ENCODE measurements at regions not wholly inside any gene's neighbourhood (a gene's known extent, or its start where the extent isn't known, plus 50 kb on each side); places are given as distances from the start of the nearest gene placed in this dataset.

DNA sequence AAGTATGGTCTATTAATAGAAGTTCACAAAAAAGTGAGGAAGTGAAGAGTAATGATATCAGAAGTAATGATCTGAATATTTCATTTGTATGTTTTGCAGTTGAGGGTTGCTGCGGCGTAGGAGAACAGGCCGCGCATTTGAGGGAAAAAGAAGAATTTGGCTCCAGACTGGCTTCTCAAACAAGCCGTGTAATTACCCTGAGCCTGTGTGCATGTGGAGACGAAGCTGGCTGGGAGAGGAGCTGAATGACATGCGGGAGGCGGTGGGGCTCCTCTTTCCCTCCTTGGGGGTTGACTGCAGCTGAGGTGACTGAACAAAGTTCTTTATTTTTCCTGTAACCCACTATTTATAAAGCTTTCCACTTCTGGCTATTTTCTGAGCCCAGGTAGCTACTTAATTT lies 115.5 kb upstream of the AFDN start:
- no peak for DNase-seq

- DNase-seq, result no peak
Observed at GRCh38 chr6:167711768-167712730, 114.7 kb upstream of the AFDN start.

DNA sequence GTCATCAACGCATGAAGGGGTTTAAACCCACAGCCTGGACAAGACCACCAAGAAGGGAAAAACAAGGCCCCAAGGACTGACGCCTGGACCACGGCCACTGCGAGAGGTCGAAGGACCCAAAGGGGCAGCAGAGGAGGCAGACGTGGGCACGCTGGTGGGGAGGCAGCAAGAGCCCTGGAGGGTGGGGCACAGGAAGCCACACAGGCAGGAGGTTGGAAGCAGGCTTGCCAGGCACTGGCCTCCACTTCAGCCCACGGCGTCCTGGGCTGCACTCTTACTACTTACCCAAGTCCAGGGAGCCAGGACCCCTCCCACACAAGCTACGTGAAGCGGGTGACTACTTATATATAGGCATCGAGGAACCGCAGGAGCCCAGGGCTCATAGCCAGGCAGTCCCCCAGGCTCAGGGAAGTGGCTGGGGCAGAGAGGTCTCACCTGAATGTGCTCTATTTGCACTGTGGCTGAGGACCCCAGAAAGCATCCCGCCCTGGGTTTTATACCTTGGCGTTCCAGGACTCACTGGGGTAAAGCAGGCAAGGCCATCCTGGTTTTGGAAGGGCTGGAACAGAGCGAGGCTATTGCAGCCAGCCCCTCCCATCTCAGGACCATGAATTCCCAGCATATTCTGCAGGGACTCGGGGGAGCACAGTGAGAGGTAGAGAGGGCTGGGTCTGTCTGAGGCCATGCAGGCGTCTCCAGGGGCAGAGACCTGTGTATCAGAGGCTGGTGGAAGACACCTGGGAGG lies 113.8 kb upstream of the AFDN start:
- DNase-seq, result no peak

GRCh38 chr6:167714152-167714551 lies 112.6 kb upstream of the AFDN start:
- no peak for DNase-seq

DNA sequence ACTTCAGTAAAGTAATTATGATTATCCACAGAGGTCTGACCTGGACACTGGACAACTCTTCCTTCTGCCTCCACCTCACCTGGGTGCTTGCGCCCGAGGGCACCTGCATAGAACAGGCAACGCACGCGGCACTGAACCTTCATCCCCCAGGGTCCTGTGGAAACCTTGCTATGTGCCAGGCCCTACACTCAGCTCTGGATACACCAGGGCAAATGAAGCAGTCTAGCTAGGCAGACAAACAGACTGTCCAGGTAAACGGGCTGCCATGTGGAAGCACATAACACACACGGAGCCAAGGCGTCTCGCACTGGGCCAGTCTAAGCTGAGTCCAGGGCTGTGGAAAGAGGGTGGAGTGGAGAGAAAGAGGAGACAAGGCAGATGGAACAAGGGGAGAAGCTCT lies 109.3 kb upstream of the AFDN start:
- DNase-seq, result no peak

GRCh38 chr6:167717867-167718266 lies 108.8 kb upstream of the AFDN start:
- no peak for DNase-seq

DNA sequence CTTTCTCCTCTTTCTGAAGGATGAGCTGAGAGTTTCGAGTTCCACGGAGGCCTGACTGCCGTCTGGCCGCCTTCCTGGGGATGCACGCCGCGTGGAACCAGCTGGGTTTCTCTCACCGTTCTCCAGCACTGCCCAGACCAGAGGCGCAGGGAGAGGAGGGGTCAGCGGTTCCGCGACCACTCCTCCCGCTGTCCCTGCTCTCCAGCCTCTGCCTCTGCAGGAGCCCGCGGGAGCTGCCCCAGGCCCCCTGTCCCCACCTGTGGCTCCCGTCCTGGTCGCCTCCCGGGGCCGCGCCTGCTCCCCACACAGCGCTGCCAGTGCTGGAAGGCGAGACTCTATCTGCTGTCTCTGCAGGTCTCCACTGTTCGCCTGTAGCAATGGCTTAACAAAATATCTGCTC lies 106.8 kb upstream of the AFDN start:
- no peak for DNase-seq

DNA sequence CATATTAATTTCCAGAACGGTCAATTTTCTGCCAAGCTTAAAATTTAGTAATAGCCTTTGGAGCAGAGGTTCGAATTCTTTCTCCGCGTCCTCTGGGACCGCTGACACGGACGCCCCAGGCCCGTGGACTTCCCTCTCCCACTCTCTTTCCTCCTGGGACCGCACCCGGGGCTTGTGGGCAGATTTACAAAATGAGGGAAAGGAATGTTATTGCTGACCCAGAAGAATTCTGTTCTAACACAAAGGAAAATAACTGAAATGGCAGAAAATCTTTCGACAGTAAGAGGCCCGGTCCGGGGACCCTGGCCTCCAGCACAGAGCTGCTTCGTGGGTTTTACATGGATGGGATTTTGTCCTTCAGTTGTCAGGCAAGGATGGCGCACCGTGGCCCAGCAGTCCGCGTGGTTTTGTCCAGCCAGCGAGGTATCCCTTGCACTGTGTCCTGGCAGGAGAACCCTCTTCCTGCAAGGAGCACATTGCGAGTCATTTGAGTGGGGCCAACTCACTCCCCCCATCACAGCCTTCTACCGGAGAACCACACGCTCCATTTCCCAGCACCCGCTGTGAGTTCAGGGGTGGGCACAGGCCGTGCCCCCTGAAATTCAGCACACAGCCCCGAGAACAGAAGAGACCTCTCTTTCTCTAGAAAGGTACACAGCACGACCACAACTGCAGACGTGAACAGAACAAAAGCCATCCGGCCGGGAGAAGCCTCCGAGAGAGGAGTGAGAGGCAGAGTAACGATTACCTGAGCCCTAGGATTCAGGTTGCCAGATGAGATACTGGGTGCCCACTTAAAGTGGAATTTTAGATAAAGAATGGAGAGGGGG lies 106.0 kb upstream of the AFDN start:
- DNase-seq, result no peak

- DNase-seq, result peak; percentile 27
Observed at GRCh38 chr6:167721291-167721690, 105.4 kb upstream of the AFDN start.

DNA sequence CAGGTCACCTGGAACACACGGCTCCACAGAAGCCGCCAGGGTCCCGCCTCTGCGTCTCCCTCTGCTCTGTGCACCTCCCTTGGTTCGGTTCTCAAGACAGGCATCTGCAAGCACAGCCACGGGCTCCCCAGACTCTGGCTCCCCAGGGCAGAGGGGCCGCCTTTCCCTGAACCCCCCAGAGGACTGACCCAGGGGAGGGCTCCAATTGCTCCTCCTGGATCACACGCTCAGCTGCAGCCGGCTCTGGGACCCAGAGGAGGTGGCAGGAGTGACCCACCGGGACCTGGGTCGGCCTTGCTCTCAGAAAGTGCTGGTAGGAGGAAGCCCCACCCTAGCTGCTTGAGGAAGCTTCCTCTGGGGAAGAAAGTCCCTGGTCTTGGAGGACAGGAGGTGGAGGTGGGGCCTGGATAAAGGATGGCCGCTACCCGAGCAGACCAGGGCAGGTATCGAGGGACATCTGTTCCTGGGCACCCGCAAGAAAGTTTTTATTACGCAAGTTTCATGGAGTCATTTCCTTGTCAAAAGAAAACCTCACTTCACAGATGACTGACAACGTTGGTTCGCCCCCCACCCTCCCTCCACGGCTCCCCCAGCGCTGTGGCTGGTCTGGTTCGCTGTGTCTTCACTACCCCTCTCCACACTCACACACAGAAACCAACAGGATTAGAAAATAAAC lies 103.9 kb upstream of the AFDN start:
- DNase-seq, result no peak

DNA sequence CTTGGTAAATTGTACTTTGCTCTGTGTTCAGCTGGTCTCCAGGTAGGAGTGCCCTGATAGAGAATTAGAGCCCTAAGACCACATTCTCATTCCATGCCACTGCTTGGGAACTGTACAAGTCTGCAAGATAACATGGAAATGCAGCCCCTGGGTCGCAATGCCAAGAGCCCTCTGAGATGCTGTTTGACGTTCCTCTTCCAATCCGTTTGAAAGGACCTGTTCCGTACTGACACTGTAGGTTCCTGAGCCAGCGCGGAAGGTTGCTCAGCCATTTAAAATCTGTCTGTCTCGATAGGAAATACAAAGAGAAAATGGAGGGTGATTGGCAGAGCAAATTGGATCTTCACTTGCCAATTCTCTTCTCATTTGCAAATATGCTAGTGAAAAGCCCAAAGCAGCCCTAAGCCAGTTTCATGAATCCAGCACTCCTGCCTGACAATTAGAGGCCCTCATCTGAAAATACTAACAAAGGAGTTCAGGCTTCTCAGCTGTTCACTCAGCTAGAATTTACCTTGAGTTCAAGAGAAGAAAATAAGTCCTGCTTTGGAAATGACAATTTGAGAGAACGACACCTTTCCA lies 100.6 kb upstream of the AFDN start:
- no peak for DNase-seq

DNA sequence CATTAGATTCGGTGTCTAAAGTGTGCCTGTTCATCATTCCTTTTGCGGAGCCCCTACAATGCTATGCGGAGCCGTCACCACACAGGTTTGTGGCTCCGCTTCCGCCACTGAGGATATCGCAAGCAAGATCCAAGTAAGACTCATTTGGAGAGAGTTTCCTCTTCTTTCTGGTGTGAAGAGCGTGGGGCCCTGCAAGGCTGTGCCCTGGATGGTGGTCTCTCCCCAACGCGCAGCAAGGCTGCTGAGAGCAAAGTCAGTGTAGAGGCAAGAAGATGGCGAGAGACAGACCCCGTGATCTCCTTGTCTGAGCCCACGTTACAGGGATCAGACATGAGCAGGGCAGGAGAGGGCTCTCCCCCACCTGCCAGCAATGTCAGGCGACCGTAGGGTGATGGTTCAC lies 96.3 kb upstream of the AFDN start:
- no peak for DNase-seq

- DNase-seq, result no peak
Observed at GRCh38 chr6:167731216-167731615, 95.5 kb upstream of the AFDN start.

DNA sequence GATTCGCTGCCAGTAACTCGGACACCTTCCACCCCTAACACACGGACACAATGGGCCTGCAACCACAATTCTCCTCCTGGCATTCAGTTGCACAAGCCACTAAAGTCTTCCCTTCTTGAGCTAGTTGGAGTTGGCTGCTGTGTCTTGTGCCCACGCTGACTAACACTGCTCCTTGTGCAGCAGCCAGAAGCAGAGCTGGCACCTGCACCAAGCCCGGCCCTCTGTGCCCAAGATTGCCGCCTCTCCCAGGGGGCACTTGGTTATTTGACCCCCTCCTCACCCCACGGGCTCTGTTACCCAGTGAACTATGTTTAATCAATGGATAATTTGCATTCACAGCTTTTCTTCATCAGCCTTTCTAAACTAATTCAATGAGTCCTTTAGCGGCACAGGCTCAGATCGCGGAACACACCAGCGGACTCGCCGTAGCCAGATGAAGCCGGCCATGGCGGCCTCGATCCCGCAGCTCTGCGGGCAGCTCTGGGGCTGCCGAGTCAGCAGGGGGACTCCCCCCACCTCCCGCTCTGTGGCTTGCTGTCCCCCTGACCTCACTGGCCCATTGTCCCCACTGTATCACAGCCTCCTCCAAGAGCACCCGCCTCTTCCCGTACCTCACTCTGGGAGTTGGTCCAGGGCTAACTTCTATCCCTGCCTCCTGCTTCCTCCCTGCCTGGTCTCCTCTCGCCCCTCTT lies 94.8 kb upstream of the AFDN start:
- no peak for DNase-seq

- peak; percentile 20 for DNase-seq
Observed at GRCh38 chr6:167733740-167734661, 92.7 kb upstream of the AFDN start.

- DNase-seq, result no peak
Observed at GRCh38 chr6:167734662-167735083, 92.0 kb upstream of the AFDN start.

- no peak for DNase-seq
Observed at GRCh38 chr6:167735084-167735950, 91.4 kb upstream of the AFDN start.

DNA sequence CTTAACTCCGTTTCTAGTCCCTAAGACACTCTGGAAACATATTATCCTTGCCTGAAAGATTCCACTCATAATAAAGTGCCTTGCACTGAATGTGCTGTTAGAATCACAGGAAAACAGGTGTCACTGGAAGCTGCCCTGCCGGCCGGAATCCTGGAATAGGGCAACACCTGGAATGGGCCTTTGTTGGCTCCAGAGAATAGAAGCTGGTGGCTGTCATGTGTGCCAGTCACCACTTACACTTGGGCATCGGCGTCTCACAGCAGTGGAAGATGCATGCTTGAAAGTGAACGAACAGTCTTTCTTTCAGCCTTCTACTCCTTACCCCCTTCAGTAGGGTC lies 90.8 kb upstream of the AFDN start:
- peak; percentile 36 for DNase-seq

- DNase-seq, result peak; percentile 17
Observed at GRCh38 chr6:167736486-167737204, 90.1 kb upstream of the AFDN start.

All from NCI-H345 (cell line).